HEK293T (cell line): ENCODE measurements at regions not wholly inside any gene's neighbourhood (a gene's known extent, or its start where the extent isn't known, plus 50 kb on each side); places are given as distances from the start of the nearest gene placed in this dataset.

Experiments used
- BHLHE40 ChIP-seq: fragments of 450-650 bp; IDR thresholded peaks from 2 replicates; pipeline ENCODE4 v1.6.1; 2016; ENCODE audit warnings: mild to moderate bottlenecking, moderate library complexity, borderline replicate concordance
- FOXA1 ChIP-seq: fragments of 450-650 bp; IDR thresholded peaks from 2 replicates; pipeline ENCODE4 v1.6.1; 2016; ENCODE audit warnings: mild to moderate bottlenecking
- FOXK2 ChIP-seq: fragments of 450-650 bp; IDR thresholded peaks from 2 replicates; pipeline ENCODE4 v1.6.1; 2016; ENCODE audit warnings: mild to moderate bottlenecking
- FOXM1 ChIP-seq: fragments of 450-650 bp; IDR thresholded peaks from 2 replicates; pipeline ENCODE4 v1.6.1; 2017; ENCODE audit warnings: mild to moderate bottlenecking, borderline replicate concordance
- HDGF ChIP-seq: fragments of 450-650 bp; IDR thresholded peaks from 2 replicates; pipeline ENCODE4 v1.6.1; 2017; ENCODE audit warnings: antibody characterized with exemption, borderline replicate concordance
- L3MBTL2 ChIP-seq: fragments of 450-650 bp; conservative IDR thresholded peaks from 2 replicates; pipeline ENCODE4 v1.6.1; 2016; ENCODE audit warnings: mild to moderate bottlenecking
- NFRKB ChIP-seq: fragments of 450-650 bp; IDR thresholded peaks from 2 replicates; pipeline ENCODE4 v1.6.1; 2016; ENCODE audit warnings: mild to moderate bottlenecking, moderate library complexity
- SP1 ChIP-seq: fragments of 450-650 bp; IDR thresholded peaks from 2 replicates; pipeline ENCODE4 v1.6.1; 2017
- SUZ12 ChIP-seq: fragments of 450-650 bp; IDR thresholded peaks from 2 replicates; pipeline ENCODE4 v1.6.1; 2016; ENCODE audit warnings: mild to moderate bottlenecking
- TARDBP ChIP-seq: fragments of 450-650 bp; IDR thresholded peaks from 2 replicates; pipeline ENCODE4 v1.6.1; 2016
- ZNF384 ChIP-seq: fragments of 450-650 bp; IDR thresholded peaks from 2 replicates; pipeline ENCODE4 v1.6.1; 2016
- TF ChIP-seq, protein P1 (sequence below): fragments of 450-650 bp; IDR thresholded peaks from 2 replicates; pipeline ENCODE4 v1.6.1; 2016

DNA sequence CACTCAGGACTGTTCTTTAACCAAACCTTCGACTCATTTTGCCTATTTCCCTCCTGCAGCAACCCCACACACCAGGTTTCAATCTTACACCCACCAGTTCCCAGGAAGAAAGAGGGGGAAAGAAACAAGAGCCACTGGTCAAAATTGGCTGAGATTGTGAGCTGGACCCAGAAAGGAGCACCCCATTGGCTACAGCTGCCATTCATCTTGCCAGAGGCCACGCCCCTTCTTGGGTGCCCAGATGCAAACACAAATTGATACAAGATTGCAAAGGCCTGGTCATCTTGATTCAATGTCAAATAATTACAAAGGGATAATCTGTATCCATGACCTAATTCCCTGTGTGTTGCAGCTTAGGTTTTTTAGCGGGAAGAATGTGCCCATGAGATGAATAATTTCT is 258.4 kb downstream of the LIG4 start:
- no peak for TF ChIP-seq HDGF
- TF ChIP-seq L3MBTL2, result no peak
- no peak for TF ChIP-seq FOXM1
- TF ChIP-seq FOXK2, result no peak
- TF ChIP-seq, protein P1, sequence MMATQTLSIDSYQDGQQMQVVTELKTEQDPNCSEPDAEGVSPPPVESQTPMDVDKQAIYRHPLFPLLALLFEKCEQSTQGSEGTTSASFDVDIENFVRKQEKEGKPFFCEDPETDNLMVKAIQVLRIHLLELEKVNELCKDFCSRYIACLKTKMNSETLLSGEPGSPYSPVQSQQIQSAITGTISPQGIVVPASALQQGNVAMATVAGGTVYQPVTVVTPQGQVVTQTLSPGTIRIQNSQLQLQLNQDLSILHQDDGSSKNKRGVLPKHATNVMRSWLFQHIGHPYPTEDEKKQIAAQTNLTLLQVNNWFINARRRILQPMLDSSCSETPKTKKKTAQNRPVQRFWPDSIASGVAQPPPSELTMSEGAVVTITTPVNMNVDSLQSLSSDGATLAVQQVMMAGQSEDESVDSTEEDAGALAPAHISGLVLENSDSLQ, result no peak
- TF ChIP-seq NFRKB, result no peak
- TF ChIP-seq SP1, result no peak
- no peak for TF ChIP-seq BHLHE40
- TF ChIP-seq TARDBP, result no peak
- no peak for TF ChIP-seq FOXA1
- no peak for TF ChIP-seq SUZ12
- no peak for TF ChIP-seq ZNF384
